Vagina (tissue), 2 donors: ENCODE measurements at regions not wholly inside any gene's neighbourhood (a gene's known extent, or its start where the extent isn't known, plus 50 kb on each side); places are given as distances from the start of the nearest gene placed in this dataset.
"Not testable (repeated sequence)": the region's sequence is repeated elsewhere in the genome, so short reads cannot be mapped to it uniquely, and the experiment has no call there.

ENCODE experiments used
- DNase-seq, 2 donors: peaks; one replicate each; pipeline ENCODE4 v3.0.0-alpha.2; 2017; ENCODE audit errors: extremely low spot score in 2 of 2
- H3K27ac ChIP-seq: fragments of 200-600 bp; sonication (generic); one replicate; pipeline ENCODE4 v1.5.1; 2019
- H3K27me3 ChIP-seq: fragments of 200-600 bp; sonication (generic); one replicate; pipeline ENCODE4 v1.5.1; 2019
- H3K36me3 ChIP-seq, 2 donors: fragments of 200-600 bp; sonication (generic); one replicate each; pipeline ENCODE4 v1.5.1; 2017 to 2019
- H3K4me1 ChIP-seq: fragments of 200-600 bp; sonication (generic); one replicate; pipeline ENCODE4 v1.5.1; 2019
- H3K4me3 ChIP-seq, 2 donors: fragments of 200-600 bp; sonication (generic); 1 replicate in 1 of 2; 2 replicates in 1 of 2; pipeline ENCODE4 v1.5.1; 2016 to 2019
- H3K9me3 ChIP-seq: fragments of 200-600 bp; sonication (generic); one replicate; pipeline ENCODE4 v1.5.1; 2019
- POLR2A ChIP-seq, 2 donors: fragments of 450-650 bp; IDR thresholded peaks; one replicate each; pipeline ENCODE4 v1.6.1; 2017; ENCODE audit warnings: antibody characterized with exemption in 2 of 2, mild to moderate bottlenecking in 2 of 2, moderate library complexity in 2 of 2
- POLR2AphosphoS5 ChIP-seq, 2 donors: sonication (generic); formaldehyde crosslinking; IDR thresholded peaks; one replicate each; pipeline ENCODE4 v1.9.0; 2017; ENCODE audit warnings: antibody characterized with exemption in 2 of 2, mild to moderate bottlenecking in 2 of 2, low read depth in 1 of 2; ENCODE audit not compliant: insufficient read depth in 1 of 2
- intact Hi-C: fragments of 100-400 bp; cut with DNase I; formaldehyde crosslinking; loops from one replicate; pipeline ENCODE4 v1.15.1; 2023
- TF ChIP-seq, protein P1 (sequence below), 3 experiments: fragments of 450-650 bp in 2 of 3; fragments of 200-600 bp in 1 of 3; sonication (generic) in 1 of 3; IDR thresholded peaks; one replicate each; pipeline ENCODE4 v1.5.1; 2017 to 2019; ENCODE audit warnings: antibody characterized with exemption in 3 of 3, mild to moderate bottlenecking in 2 of 3, moderate library complexity in 2 of 3

DNA sequence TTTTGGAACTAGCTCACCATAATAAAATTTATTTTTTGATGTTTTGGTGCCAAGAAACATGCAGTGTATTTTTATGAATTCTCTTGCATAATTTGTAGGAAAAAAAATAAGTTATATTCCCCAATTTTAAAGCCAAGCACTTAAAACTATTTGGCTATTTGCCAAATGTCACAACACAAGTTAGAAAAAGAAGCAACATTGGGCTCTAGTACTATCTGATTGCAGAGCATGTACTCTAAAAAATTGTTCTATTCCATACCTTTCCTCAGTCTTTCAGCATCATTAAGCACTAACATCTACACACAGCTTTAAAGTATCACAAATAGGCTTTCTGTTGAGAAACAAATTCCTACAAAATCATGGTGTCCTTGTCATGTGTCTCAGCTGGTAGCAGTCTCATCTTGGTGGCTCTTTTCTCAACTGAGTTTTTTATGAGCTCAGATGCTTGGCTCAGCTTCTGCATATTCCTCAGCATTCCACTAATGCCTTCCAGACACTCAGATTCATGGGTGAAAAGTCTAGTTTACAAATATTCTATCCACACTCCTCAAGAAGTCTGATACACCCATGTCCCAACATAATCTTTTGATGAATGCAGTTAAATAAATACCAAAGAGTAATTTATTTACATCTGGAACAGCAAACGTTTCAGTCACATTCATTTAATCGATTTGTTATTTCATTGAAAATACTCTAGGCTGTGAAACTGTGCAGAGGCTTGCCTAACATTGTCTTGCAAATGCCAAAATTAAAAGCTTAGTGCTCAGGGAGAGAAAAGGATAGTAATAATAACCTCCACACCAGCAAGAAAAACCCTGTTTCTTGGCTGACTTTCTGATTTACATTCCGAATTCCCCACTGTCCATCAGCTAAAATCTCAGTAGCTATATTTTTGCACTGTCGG is 2209.9 kb downstream of the PCDH7 start:
- no peaks in the 10 kb centered on the region for H3K27me3 ChIP-seq
- intact Hi-C loops, result no loop called here
- no peaks in the 10 kb centered on the region for H3K9me3 ChIP-seq
- no peaks in the 10 kb centered on the region for H3K36me3 ChIP-seq
- no peak for DNase-seq
- no peak overlapping the region for H3K4me3 ChIP-seq
- no peak overlapping the region for H3K27ac ChIP-seq
- no peaks in the 10 kb centered on the region for H3K4me1 ChIP-seq
- TF ChIP-seq POLR2AphosphoS5 (IDR thresholded peaks at IDR 0.05; ENCODE audit: insufficient read depth in 1 of 2, low read depth in 1 of 2) (no peak), POLR2A (IDR thresholded peaks at IDR 0.05) (no peak)
- TF ChIP-seq, protein P1, sequence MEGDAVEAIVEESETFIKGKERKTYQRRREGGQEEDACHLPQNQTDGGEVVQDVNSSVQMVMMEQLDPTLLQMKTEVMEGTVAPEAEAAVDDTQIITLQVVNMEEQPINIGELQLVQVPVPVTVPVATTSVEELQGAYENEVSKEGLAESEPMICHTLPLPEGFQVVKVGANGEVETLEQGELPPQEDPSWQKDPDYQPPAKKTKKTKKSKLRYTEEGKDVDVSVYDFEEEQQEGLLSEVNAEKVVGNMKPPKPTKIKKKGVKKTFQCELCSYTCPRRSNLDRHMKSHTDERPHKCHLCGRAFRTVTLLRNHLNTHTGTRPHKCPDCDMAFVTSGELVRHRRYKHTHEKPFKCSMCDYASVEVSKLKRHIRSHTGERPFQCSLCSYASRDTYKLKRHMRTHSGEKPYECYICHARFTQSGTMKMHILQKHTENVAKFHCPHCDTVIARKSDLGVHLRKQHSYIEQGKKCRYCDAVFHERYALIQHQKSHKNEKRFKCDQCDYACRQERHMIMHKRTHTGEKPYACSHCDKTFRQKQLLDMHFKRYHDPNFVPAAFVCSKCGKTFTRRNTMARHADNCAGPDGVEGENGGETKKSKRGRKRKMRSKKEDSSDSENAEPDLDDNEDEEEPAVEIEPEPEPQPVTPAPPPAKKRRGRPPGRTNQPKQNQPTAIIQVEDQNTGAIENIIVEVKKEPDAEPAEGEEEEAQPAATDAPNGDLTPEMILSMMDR (IDR thresholded peaks at IDR 0.05), result no peak

DNA sequence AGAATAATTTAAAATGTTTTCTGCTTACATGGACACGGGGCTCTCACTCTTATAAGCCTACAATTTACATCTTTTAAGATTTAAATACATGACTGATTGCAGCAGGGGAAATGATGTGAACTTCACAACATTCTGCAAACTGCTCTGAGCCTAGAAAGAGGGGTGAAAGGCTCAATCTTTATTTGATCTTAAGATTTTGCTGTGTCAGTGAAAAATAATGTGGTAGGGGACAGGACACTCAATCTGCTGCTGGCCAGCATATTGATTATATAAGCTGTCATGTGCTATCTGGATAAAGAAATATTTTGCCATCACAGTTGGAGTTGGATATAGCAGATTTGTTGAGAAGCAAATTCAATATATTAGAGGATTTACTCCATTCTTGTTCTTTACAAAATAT is 2210.5 kb downstream of the PCDH7 start:
- Histone ChIP-seq H3K4me3 (no peak overlapping the region), H3K4me1 (no peaks in the 10 kb centered on the region), H3K36me3 (no peaks in the 10 kb centered on the region), H3K9me3 (no peaks in the 10 kb centered on the region), H3K27me3 (no peaks in the 10 kb centered on the region), H3K27ac (no peak overlapping the region)
- intact Hi-C loops, result no loop called here
- TF ChIP-seq POLR2A (IDR thresholded peaks at IDR 0.05) (no peak), POLR2AphosphoS5 (IDR thresholded peaks at IDR 0.05; ENCODE audit: insufficient read depth in 1 of 2, low read depth in 1 of 2) (no peak)
- TF ChIP-seq, protein P1 (IDR thresholded peaks at IDR 0.05), result no peak
- DNase-seq, result no peak

DNA sequence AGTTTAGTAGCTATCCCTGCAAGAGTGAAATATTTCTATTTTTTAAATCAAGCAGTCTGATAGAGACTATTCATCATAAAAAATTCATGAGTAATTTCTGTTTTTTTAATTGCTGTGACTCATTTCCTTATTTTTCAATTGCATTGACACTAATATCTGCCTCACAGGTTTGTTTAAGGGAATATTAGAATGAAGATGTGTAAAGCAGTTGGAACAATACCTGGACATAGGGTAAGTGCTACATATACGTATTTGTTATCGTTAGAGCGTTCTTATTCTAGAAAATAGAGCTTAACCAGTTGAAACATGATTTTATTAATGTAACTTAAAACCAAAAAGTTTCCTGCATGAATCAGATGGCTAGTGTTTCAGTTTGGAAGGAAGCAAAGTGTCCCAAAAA is 2211.3 kb downstream of the PCDH7 start:
- DNase-seq, result no peak
- intact Hi-C loops, result no loop called here
- Histone ChIP-seq H3K27me3 (no peaks in the 10 kb centered on the region), H3K27ac (no peak overlapping the region), H3K4me3 (no peak overlapping the region), H3K4me1 (no peaks in the 10 kb centered on the region), H3K36me3 (no peaks in the 10 kb centered on the region), H3K9me3 (no peaks in the 10 kb centered on the region)
- no peak for TF ChIP-seq POLR2A (IDR thresholded peaks at IDR 0.05)
- no peak for TF ChIP-seq POLR2AphosphoS5 (IDR thresholded peaks at IDR 0.05; ENCODE audit: insufficient read depth in 1 of 2, low read depth in 1 of 2)
- TF ChIP-seq, protein P1 (IDR thresholded peaks at IDR 0.05), result no peak

DNA sequence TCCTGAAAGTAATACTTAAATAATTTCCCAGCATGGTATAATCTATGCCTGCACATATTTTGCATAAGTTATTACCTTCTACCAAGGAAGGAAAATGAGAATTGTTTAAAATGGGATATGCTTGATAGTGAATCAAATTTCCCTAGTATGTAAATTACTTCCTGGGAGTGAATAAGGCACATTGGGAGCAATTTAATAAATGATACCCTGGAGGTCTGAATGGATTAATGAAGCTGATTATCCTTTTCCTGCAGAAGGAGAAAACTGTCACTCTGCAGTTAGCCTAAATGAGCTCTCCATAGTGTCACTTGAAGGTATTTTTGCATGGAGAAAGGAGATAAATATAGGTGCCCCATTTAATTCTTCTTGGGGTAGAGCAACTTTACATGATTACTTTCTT is 2212.0 kb downstream of the PCDH7 start:
- no peak overlapping the region for H3K27ac ChIP-seq
- H3K4me1 ChIP-seq, result no peaks in the 10 kb centered on the region
- TF ChIP-seq POLR2A (IDR thresholded peaks at IDR 0.05) (no peak), POLR2AphosphoS5 (IDR thresholded peaks at IDR 0.05; ENCODE audit: insufficient read depth in 1 of 2, low read depth in 1 of 2) (no peak)
- TF ChIP-seq, protein P1 (IDR thresholded peaks at IDR 0.05), result no peak
- no peaks in the 10 kb centered on the region for H3K9me3 ChIP-seq
- no peaks in the 10 kb centered on the region for H3K27me3 ChIP-seq
- H3K36me3 ChIP-seq, result no peaks in the 10 kb centered on the region
- DNase-seq, result no peak
- intact Hi-C loops, result no loop called here
- no peak overlapping the region for H3K4me3 ChIP-seq

DNA sequence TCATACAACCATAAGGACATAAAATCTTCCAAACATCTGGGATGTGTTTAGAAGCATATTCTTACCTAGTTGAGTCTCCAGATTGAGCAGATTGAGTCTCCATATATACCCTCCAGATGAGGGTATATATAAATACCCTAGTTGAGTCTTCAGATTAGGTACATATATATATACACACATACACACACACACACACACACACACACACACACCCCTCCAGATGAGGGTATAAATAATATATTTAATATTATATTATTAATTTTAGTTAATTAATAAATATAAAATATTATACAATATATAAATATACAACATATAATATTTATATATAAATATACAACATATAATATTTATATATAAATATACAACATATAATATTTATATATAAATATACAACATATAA is 2219.1 kb downstream of the PCDH7 start:
- intact Hi-C loops, H3K9me3 ChIP-seq, DNase-seq, H3K36me3 ChIP-seq, H3K4me1 ChIP-seq, H3K27ac ChIP-seq, H3K4me3 ChIP-seq, H3K27me3 ChIP-seq: not testable (repeated sequence)
